ENCODE measurements at regions not wholly inside any gene's neighbourhood (a gene's known extent, or its start where the extent isn't known, plus 50 kb on each side); places are given as distances from the start of the nearest gene placed in this dataset.
"Not testable (repeated sequence)": the region's sequence is repeated elsewhere in the genome, so short reads cannot be mapped to it uniquely, and the experiment has no call there.

- not testable (repeated sequence) for ATAC-seq (ENCODE audit: low read depth); H3K27me3 Mint-ChIP-seq; H3K4me1 Mint-ChIP-seq; H3K9me3 Mint-ChIP-seq; H3K36me3 Mint-ChIP-seq; H3K4me3 Mint-ChIP-seq; DNase-seq (ENCODE audit: low spot score in 2 of 2); H3K27ac Mint-ChIP-seq
These were observed 314.8 kb upstream of the SPATA31A3 start for GRCh38 chr9:67307109-67307508.

- not testable (repeated sequence) for H3K9me3 Mint-ChIP-seq; H3K4me3 Mint-ChIP-seq; H3K27me3 Mint-ChIP-seq; DNase-seq (ENCODE audit: low spot score in 2 of 2); ATAC-seq (ENCODE audit: low read depth); H3K27ac Mint-ChIP-seq; H3K4me1 Mint-ChIP-seq; H3K36me3 Mint-ChIP-seq
These were observed 296.4 kb upstream of the SPATA31A3 start for GRCh38 chr9:67288797-67289196.

GRCh38 chr9:67288117-67288735 lies 295.9 kb upstream of the SPATA31A3 start:
- not testable (repeated sequence) for DNase-seq (ENCODE audit: low spot score in 2 of 2); H3K9me3 Mint-ChIP-seq; H3K27me3 Mint-ChIP-seq; H3K4me3 Mint-ChIP-seq; H3K27ac Mint-ChIP-seq; H3K4me1 Mint-ChIP-seq; H3K36me3 Mint-ChIP-seq; ATAC-seq (ENCODE audit: low read depth)

GRCh38 chr9:67284299-67284698 lies 291.9 kb upstream of the SPATA31A3 start:
- not testable (repeated sequence) for H3K4me1 Mint-ChIP-seq; H3K9me3 Mint-ChIP-seq; H3K27ac Mint-ChIP-seq; H3K27me3 Mint-ChIP-seq; H3K4me3 Mint-ChIP-seq; ATAC-seq (ENCODE audit: low read depth); H3K36me3 Mint-ChIP-seq; DNase-seq (ENCODE audit: low spot score in 2 of 2)

- not testable (repeated sequence) for H3K27ac Mint-ChIP-seq; ATAC-seq (ENCODE audit: low read depth); H3K4me1 Mint-ChIP-seq; H3K27me3 Mint-ChIP-seq; H3K36me3 Mint-ChIP-seq; DNase-seq (ENCODE audit: low spot score in 2 of 2); H3K4me3 Mint-ChIP-seq; H3K9me3 Mint-ChIP-seq
These were observed 289.2 kb upstream of the SPATA31A3 start for GRCh38 chr9:67281574-67281973.

GRCh38 chr9:67269692-67270091 lies 277.3 kb upstream of the SPATA31A3 start:
- not testable (repeated sequence) for DNase-seq (ENCODE audit: low spot score in 2 of 2); H3K4me1 Mint-ChIP-seq; H3K9me3 Mint-ChIP-seq; H3K36me3 Mint-ChIP-seq; H3K4me3 Mint-ChIP-seq; H3K27ac Mint-ChIP-seq; ATAC-seq (ENCODE audit: low read depth); H3K27me3 Mint-ChIP-seq

- not testable (repeated sequence) for H3K27me3 Mint-ChIP-seq; DNase-seq (ENCODE audit: low spot score in 2 of 2); H3K9me3 Mint-ChIP-seq; ATAC-seq (ENCODE audit: low read depth); H3K36me3 Mint-ChIP-seq; H3K4me3 Mint-ChIP-seq; H3K27ac Mint-ChIP-seq; H3K4me1 Mint-ChIP-seq
These were observed 265.5 kb upstream of the SPATA31A3 start for GRCh38 chr9:67257894-67258293.

GRCh38 chr9:67248967-67249366 lies 256.6 kb upstream of the SPATA31A3 start:
- H3K27me3 Mint-ChIP-seq; H3K4me1 Mint-ChIP-seq; H3K27ac Mint-ChIP-seq; H3K36me3 Mint-ChIP-seq; H3K9me3 Mint-ChIP-seq; DNase-seq (ENCODE audit: low spot score in 2 of 2); ATAC-seq (ENCODE audit: low read depth); H3K4me3 Mint-ChIP-seq: not testable (repeated sequence)

- H3K4me1 Mint-ChIP-seq; DNase-seq (ENCODE audit: low spot score in 2 of 2); H3K9me3 Mint-ChIP-seq; H3K36me3 Mint-ChIP-seq; H3K27ac Mint-ChIP-seq; H3K4me3 Mint-ChIP-seq; ATAC-seq (ENCODE audit: low read depth); H3K27me3 Mint-ChIP-seq: not testable (repeated sequence)
These were observed 219.7 kb upstream of the SPATA31A3 start for GRCh38 chr9:67212073-67212472.

GRCh38 chr9:67210842-67211241 lies 218.5 kb upstream of the SPATA31A3 start:
- H3K9me3 Mint-ChIP-seq; H3K4me3 Mint-ChIP-seq; DNase-seq (ENCODE audit: low spot score in 2 of 2); ATAC-seq (ENCODE audit: low read depth); H3K27ac Mint-ChIP-seq; H3K27me3 Mint-ChIP-seq; H3K4me1 Mint-ChIP-seq; H3K36me3 Mint-ChIP-seq: not testable (repeated sequence)

- not testable (repeated sequence) for DNase-seq (ENCODE audit: low spot score in 2 of 2); H3K4me3 Mint-ChIP-seq; H3K4me1 Mint-ChIP-seq; H3K36me3 Mint-ChIP-seq; H3K27me3 Mint-ChIP-seq; H3K27ac Mint-ChIP-seq; ATAC-seq (ENCODE audit: low read depth); H3K9me3 Mint-ChIP-seq
These were observed 216.6 kb upstream of the SPATA31A3 start for GRCh38 chr9:67208831-67209437.

- not testable (repeated sequence) for H3K27me3 Mint-ChIP-seq
These were observed 203.8 kb upstream of the SPATA31A3 start for GRCh38 chr9:67196135-67196534.

GRCh38 chr9:67195357-67195756 lies 203.0 kb upstream of the SPATA31A3 start:
- H3K4me3 Mint-ChIP-seq; H3K4me1 Mint-ChIP-seq; H3K27ac Mint-ChIP-seq; ATAC-seq (ENCODE audit: low read depth); DNase-seq (ENCODE audit: low spot score in 2 of 2); H3K27me3 Mint-ChIP-seq; H3K36me3 Mint-ChIP-seq; H3K9me3 Mint-ChIP-seq: not testable (repeated sequence)

More at GRCh38 chr9:67196135-67196534, 203.8 kb upstream of the SPATA31A3 start:
- not testable (repeated sequence) for H3K27ac Mint-ChIP-seq; ATAC-seq (ENCODE audit: low read depth); H3K36me3 Mint-ChIP-seq; H3K9me3 Mint-ChIP-seq; H3K4me1 Mint-ChIP-seq; DNase-seq (ENCODE audit: low spot score in 2 of 2); H3K4me3 Mint-ChIP-seq

GRCh38 chr9:67179185-67179584 lies 186.8 kb upstream of the SPATA31A3 start:
- DNase-seq (ENCODE audit: low spot score in 2 of 2); H3K36me3 Mint-ChIP-seq; H3K27ac Mint-ChIP-seq; H3K4me3 Mint-ChIP-seq; H3K9me3 Mint-ChIP-seq; H3K4me1 Mint-ChIP-seq; H3K27me3 Mint-ChIP-seq; ATAC-seq (ENCODE audit: low read depth): not testable (repeated sequence)

GRCh38 chr9:67175167-67175566 lies 182.8 kb upstream of the SPATA31A3 start:
- not testable (repeated sequence) for H3K27ac Mint-ChIP-seq; H3K9me3 Mint-ChIP-seq; DNase-seq (ENCODE audit: low spot score in 2 of 2); H3K4me3 Mint-ChIP-seq; ATAC-seq (ENCODE audit: low read depth); H3K36me3 Mint-ChIP-seq; H3K27me3 Mint-ChIP-seq; H3K4me1 Mint-ChIP-seq

Measured in memory B cell (primary cell).